ENCODE measurements at regions not wholly inside any gene's neighbourhood (a gene's known extent, or its start where the extent isn't known, plus 50 kb on each side); places are given as distances from the start of the nearest gene placed in this dataset.

- DNase-seq (ENCODE audit: low read depth in 3 of 3) = no peak
Observed at GRCh38 chr5:6236170-6236793, 142.1 kb downstream of the MED10 start.

GRCh38 chr5:6235726-6236125 is 142.6 kb downstream of the MED10 start:
- no peak for DNase-seq (ENCODE audit: low read depth in 3 of 3)

- no peak for DNase-seq (ENCODE audit: low read depth in 3 of 3)
Observed at GRCh38 chr5:6228257-6229250, 149.8 kb downstream of the MED10 start.

DNA sequence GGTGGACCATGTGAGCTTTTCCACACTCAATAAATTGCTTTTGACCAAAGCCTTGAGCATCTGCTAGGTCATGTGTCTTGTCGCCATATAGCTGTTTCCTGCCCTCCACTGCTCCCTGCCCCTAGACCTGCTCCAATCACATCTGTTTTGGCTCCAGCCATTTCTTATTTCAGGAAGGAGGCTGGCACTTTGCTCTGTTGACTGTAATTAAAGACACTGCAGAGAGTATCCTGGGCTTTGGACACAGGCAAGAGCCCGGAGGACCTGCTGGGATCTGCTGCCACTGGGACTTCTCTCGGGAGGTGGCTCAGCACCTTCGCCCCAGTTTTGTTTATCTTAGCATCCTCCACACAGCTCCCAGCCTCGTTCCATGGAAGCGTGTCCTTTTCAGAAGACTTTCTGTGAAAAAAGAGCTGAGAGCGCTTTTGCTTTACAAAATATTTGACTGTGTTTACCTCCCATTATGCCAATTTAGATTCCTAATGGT is 153.2 kb downstream of the MED10 start:
- DNase-seq (ENCODE audit: low read depth in 3 of 3) = no peak

DNA sequence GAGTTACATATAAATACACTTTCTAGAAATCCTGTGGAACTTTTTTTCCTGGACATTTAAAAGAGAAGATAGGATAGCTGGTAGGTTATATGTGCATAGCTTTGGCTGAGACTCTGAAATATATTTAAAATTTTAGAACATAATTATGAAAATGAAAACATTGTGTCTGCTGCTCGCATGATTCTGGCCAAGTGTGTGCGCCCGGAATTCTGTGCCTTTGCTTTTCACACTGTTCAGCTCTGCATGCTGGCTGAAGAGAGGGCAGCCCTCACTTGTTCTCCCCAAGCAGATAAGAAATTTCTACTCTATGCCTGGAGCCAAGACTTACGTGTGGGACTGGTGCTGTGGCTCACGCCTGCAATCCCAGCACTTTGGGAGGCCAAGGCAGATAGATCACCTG is 153.9 kb downstream of the MED10 start:
- DNase-seq (ENCODE audit: low read depth in 3 of 3) = no peak

DNA sequence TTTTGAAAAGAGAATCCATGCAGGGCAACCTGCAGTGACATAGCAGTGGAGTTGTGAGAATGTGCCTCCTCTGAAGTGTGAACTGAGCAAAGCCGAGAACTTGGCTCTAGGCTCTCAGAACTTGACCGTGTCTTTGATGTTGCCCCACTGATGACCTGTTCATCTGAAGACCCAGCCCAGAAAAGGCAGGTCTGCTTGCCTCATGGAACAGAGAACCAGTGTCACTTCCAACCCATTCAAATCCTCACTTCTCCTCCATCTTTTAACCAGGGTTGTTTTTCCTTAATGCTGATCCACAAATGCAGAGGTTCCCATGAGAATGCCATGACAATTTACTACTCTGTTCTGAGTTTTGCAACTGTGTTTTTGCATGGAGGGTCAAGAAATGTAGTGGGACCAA is 155.4 kb downstream of the MED10 start:
- no peak for DNase-seq (ENCODE audit: low read depth in 3 of 3)

DNA sequence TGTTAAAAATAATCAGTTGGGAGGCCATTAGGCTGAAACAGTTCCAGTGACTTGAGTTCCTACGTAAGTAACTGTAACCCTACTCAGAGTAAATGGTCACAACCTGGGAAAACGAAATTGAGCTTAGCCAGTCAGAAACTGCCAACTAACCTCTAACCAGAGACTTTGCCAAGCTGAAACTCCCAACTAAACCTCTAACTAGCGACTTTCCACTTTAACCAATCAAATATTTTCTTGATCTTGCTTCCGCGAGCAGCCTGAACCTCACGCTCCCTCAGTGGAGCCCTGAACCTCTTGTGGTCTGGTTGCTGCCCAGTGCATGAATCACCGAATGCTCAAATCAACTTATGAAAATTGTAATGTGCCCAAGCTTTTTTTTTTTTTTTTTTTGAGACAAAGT is 156.2 kb downstream of the MED10 start:
- DNase-seq (ENCODE audit: low read depth in 3 of 3) = no peak

GRCh38 chr5:6221141-6221626 is 157.2 kb downstream of the MED10 start:
- no peak for DNase-seq (ENCODE audit: low read depth in 3 of 3)

DNA sequence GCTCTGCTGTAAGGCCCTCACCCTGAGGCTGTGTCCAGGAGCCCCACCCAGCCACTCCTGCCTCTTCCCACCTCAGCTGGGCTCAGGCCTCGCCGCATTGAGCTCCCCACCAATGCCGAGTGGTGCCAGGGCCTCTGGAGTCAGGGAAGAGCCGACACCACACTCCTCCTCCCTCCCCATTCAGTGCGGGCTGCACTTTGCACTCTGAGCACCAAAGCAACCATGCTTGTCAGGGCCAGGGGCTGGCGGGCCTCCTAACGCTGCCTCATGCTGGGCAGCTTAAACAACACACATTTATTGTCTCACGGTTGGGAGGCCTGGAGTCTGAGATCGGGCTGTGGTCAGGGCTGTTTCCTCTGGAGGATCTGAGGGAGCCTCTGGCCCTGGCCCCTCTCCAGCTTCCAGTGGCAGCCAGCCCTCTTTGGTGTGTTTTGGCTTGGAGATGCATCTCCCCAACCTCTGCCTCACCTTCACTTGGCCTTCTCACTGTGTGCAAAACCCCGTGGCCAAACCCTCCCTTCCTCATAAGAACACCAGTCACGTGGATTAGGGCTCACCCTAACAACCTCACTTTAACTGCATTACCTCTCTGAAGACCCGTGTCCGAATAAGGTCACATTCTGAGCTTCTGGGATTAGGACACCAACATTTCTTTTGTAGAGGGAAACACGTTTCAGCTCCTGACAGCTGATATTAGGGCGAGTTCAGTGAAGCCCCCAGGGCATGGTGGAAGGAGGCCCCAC is 157.8 kb downstream of the MED10 start:
- DNase-seq (ENCODE audit: low read depth in 3 of 3) = no peak

- DNase-seq (ENCODE audit: low read depth in 3 of 3) = no peak
Observed at GRCh38 chr5:6218517-6218916, 159.8 kb downstream of the MED10 start.

- DNase-seq (ENCODE audit: low read depth in 3 of 3) = no peak
Observed at GRCh38 chr5:6218116-6218515, 160.2 kb downstream of the MED10 start.

- no peak for DNase-seq (ENCODE audit: low read depth in 3 of 3)
Observed at GRCh38 chr5:6216471-6217075, 161.8 kb downstream of the MED10 start.

DNA sequence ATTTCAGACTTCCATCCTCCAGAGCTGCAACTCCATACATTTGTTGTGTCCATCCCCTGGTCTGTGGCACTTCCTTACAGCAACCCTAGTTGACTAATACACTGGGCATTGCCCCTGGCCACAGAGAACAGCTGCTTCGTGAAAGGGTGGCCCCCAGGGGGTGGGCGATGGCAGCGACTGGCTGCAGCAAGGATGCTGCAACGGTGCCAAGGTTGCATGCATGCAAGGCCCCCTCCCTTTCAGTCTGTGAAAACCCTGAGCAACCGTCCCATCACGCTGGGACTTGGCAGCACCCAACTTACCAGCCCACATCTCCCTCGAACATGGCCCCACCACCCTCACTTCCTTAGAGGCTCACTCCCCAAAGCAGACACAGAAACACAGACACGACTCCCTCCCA is 162.5 kb downstream of the MED10 start:
- DNase-seq (ENCODE audit: low read depth in 3 of 3) = no peak

- DNase-seq (ENCODE audit: low read depth in 3 of 3) = no peak
Observed at GRCh38 chr5:6212244-6212643, 166.1 kb downstream of the MED10 start.

GRCh38 chr5:6206501-6206900 is 171.8 kb downstream of the MED10 start:
- DNase-seq (ENCODE audit: low read depth in 3 of 3) = no peak

- no peak for DNase-seq (ENCODE audit: low read depth in 3 of 3)
Observed at GRCh38 chr5:6202968-6203365, 175.4 kb downstream of the MED10 start.

GRCh38 chr5:6202149-6202967 is 176.0 kb downstream of the MED10 start:
- no peak for DNase-seq (ENCODE audit: low read depth in 3 of 3)

GRCh38 chr5:6201631-6202030 is 176.7 kb downstream of the MED10 start:
- no peak for DNase-seq (ENCODE audit: low read depth in 3 of 3)

DNA sequence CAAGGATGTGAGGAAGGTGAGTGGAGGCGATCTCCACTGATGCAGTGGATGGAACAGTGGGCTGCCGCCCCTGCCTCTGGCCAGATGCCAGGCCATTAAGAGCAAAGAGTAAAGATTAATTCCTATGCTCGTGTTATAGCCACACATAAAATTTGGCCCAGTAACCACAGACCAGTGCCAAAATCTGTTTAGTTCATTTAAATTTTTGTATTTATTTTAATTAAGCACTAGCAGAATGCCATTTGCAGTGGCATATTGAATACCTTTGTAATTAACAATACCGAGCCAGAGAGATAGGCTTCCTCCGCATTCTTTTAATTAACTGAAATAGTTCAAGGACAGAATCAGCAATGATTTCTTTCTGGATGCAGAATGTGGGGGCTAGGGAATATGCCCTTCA is 179.8 kb downstream of the MED10 start:
- DNase-seq (ENCODE audit: low read depth in 3 of 3) = no peak

- DNase-seq (ENCODE audit: low read depth in 3 of 3) = no peak
Observed at GRCh38 chr5:6197427-6197826, 180.9 kb downstream of the MED10 start.

Data from stimulated activated CD4-positive, alpha-beta T cell treated with anti-CD3 and anti-CD28 coated beads, TNF-alpha, amount 100 ng/mL, for 4 hours (primary cell).